SW 1271 (cell line): ENCODE measurements at regions not wholly inside any gene's neighbourhood (a gene's known extent, or its start where the extent isn't known, plus 50 kb on each side); places are given as distances from the start of the nearest gene placed in this dataset.

ENCODE experiments used
- DNase-seq, 2 experiments: peaks; one replicate each; lab custom pipeline; 2025; lab: John Stamatoyannopoulos, UW

GRCh38 chr14:97267509-97267908 lies 470.3 kb downstream of the VRK1 start:
- no peak for DNase-seq

DNA sequence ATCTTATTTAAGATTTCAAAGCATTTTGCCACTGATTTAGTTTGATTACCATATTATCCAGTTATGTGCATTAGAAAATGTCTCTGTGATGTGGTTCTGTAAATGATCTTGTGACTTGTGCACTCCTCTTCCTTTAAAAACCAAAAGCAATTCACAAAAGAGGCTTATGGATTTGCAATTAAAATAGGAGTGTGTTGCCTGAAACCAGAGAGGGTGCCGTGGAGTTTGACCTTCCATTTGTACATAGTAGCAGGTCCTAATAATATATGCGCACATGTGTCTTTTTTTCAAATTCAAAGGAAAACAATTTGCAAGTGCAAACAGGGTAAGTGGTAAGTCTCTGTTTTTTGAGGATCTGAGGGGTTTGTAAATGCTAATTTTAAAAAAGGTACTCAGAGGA lies 470.9 kb downstream of the VRK1 start:
- no peak for DNase-seq

DNA sequence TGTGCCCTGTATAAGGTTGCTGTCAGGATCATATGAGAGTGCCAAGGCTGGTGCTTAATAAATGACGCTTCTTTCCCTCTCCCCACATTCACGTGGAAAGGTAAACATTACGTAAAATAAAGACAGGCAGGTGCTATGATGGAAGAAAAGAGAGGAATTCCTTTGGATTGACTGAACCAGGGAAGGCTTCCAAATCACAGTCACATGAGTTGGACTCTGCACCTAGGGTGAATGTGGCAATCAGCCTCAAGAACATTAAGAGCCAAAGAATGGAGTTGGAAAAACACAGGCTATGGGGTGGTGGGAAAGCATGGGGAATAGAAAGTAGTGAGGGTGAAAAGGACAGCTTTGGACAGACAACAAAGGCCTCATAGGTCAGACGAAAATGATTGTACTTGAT lies 473.1 kb downstream of the VRK1 start:
- no peak for DNase-seq

DNA sequence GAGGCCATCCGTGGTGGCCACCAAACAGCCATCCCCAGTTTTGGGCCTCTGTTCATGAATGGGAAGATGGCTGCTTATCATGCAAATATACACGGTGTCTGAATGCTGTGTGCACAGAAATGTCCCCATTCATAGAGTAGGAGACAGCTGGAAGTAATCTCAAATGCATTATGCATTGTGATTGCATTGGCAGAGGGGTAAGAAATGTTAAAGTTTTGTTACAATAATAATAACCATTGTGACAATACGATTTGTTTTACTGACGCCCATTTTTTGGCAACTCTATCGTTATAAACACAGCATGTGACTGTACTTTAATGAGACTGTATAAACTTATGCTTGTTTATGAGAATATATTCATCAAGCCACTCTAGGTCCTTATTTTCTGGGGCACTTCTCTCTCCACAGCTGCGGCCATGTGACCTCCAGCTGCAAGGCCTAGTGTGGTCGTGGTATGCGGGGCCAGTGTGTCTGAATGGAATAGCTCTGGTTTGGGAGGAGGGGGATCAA lies 474.3 kb downstream of the VRK1 start:
- DNase-seq = no peak

- no peak for DNase-seq
These were observed 476.4 kb downstream of the VRK1 start for GRCh38 chr14:97273540-97273939.

GRCh38 chr14:97274626-97275025 lies 477.4 kb downstream of the VRK1 start:
- no peak for DNase-seq

DNA sequence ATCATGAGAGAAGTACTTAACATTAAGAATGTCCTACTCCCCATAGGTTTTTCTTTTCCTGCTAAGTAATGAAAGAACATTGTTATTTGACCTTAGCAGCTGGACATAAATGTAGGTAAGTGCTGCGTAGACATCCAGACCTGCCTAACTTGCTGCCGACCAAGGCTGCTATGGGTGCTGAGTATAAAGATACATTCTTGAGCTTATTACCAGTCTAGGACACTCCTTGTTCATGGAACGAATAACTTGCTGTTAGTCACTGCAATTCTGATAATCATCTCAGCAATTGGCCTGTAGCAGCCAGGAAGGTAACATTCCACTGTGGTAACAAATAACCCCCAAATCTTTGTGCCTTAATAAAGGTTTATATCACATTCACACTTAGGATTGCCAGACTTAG lies 478.1 kb downstream of the VRK1 start:
- DNase-seq = no peak

DNA sequence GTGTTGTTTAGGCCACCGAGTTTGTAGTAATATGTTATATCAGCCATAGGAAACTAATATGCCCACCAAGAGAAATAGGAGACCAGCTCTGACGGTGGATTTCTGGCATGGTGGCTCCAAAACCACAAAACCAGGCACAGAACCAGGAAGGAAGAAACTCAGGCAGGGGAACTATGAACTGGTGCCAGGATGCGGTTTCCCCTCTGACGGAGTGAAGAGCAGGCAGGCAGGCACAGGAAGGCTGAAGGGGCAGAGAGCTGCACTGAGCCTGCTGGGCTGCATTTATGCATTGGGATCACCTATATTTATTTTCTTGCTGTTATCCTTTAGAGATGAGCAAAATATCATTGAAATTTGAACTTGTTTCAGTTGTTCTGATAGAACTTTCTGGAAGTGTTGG lies 479.4 kb downstream of the VRK1 start:
- DNase-seq = no peak

DNA sequence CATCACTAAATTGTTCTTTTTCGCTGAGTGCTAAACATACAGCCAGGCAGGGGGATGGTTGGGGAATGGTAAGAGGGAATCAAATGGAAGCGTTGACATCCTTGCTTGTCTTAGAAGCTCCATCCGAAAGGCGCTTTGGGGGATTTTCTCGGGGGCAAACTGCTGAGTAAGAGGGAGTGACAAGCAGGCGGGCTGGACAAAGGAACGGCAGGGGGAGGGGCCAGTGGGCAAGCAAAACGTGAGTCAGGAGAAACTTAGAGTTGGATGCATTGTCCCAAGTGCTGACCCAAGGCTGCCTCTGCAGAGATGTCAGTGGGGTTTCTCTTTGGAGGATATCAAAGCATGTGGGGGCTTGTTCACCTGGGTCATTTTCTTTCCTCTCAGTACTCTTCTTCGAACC lies 480.5 kb downstream of the VRK1 start:
- DNase-seq = no peak

DNA sequence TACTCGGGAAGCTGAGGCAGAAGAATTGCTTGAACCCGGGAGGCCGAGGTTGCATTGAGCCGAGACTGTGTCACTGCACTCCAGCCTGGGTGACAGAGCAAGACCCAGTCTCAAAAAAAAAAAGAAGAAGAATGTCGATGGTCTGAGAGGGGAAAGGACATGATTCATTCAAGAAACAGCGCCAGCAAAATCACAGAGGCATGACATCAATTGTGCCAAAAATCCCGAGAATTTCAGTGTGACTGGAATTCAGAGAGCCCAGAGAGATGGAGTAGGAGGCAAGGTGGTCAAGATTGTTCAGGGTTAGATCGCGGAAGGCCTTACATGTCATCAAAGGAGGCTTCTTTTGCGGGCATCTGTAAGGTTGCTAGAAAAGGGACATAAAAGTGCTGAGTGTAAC lies 483.3 kb downstream of the VRK1 start:
- peak in 1 of 2 experiments; percentile 7 for DNase-seq

DNA sequence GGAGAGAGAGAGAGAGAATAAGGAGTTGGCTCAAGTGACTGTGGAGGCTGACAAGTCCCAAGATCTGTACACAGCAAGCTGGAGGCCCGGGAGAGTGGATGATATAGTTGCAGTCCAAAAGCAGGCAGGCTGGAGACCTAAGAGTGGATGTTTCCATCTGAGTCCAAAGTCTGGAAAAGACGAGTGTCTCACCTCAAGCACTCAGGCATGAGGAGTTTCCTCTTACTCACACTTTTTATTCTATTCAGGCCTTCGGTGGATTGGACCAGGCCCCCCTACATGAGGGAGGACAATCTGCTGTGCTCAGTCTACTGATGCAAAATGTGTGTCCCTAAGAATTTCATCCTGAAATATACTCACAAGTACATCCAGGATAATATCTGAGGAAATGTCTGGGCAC lies 484.6 kb downstream of the VRK1 start:
- no peak for DNase-seq

GRCh38 chr14:97282210-97283004 lies 485.2 kb downstream of the VRK1 start:
- DNase-seq = no peak

DNA sequence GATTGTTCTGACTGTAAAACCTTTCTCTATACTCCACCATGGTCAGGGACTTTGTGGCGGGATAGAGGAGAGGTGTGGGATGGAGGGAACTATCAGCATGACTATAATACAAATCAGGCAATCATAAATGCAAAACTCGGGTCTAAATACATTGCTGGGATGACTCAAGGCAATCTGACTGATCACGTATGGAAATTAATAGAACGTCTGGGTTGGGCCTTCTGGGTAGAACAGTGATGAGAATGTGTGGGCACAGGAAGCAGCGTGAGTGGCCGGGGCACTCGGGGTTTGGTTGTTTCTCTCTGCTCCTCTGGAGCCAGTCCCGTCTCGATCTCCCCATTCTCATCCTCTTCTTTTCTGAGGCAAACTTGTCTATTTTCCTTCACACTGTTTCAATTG lies 485.8 kb downstream of the VRK1 start:
- DNase-seq = no peak

DNA sequence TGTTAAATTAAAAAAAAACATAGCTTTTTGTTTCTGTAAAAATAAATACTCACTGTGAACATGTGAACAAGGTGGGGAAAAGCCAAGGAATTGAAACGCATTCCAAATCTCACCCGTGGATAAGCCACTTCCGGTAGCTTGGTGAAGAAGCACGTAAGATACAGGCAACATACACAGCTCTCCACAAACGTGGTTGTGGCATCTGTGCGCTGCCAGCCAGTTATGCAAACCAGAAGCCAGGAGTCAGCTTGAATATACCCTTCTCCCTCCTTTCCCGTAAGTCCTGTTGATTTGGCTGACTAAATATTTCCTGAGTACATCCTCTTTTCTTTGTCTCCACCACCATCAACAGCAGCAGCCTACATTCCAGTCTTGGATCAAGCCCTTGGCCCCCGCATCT lies 486.2 kb downstream of the VRK1 start:
- DNase-seq = no peak

DNA sequence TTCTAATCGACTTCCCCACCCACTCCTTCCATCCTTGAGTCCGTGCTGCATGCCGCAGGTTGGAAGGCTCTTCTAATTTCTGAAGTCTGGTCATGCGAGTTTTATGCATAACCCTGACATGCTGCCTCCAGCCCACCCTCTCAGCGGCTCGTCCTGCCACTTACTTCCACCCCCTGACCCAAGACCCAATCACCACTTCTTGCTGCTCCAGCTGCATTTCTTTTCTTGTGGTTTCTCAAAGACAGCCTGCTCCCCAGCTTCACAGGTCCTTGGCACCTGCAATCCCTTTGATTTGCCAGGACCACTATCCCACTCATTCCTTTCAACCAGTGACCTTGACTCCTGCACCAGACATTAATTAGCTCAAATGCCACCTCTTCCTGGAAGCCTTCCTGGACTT lies 486.7 kb downstream of the VRK1 start:
- DNase-seq = no peak

- no peak for DNase-seq
These were observed 490.8 kb downstream of the VRK1 start for GRCh38 chr14:97287956-97288355.

- DNase-seq = no peak
These were observed 492.9 kb downstream of the VRK1 start for GRCh38 chr14:97290065-97290464.

- DNase-seq = no peak
These were observed 493.8 kb downstream of the VRK1 start for GRCh38 chr14:97290977-97291376.

GRCh38 chr14:97293659-97294058 lies 496.5 kb downstream of the VRK1 start:
- DNase-seq = no peak

DNA sequence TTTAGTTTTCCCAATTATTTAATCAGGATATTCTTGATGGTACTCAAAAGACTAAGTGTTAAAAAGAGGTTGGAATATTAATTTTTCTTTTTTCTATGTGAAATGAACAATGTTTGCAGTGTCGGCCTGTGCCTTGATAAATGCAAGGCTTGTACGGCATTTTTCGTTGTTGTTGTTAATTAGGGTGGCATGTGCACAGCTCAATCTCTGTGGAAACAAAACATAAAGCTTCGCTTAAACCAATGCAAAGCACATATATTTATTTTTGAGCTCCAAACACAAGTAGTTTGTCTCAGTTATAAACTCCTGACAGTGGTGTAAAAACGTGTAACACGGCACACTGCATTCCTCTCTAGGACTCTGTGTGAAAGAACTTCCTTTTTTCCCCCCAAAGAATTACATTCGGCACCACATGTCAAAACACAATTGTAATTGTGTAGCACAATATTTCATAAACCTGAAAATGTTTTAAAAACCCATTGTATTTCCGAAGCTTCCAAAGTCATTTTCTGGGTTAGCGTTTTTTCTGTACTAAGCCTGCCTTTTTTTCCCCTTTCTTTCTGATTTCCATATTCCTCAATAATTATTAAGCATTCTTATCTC lies 498.0 kb downstream of the VRK1 start:
- DNase-seq = no peak

DNA sequence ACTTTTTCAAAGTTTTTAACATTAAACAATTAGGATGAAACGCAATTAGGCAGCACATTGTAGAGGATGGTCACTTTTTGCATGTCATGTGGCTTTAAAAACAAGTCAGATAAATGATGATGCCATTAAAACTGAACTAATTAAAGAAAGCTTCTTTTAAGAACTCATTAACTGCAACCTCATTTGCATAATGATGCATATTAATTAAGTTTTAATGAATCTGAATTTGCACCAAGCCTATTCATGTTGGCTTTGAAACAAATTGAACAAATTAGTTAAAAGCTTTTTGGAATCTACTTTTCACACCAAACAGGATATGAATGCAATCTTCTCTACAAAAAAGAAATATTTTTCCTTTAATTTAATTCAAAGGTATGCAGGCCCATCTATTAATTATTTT lies 499.0 kb downstream of the VRK1 start:
- no peak for DNase-seq

GRCh38 chr14:97297100-97297499 lies 499.9 kb downstream of the VRK1 start:
- DNase-seq = no peak

GRCh38 chr14:97298331-97298730 lies 501.1 kb downstream of the VRK1 start:
- DNase-seq = no peak

DNA sequence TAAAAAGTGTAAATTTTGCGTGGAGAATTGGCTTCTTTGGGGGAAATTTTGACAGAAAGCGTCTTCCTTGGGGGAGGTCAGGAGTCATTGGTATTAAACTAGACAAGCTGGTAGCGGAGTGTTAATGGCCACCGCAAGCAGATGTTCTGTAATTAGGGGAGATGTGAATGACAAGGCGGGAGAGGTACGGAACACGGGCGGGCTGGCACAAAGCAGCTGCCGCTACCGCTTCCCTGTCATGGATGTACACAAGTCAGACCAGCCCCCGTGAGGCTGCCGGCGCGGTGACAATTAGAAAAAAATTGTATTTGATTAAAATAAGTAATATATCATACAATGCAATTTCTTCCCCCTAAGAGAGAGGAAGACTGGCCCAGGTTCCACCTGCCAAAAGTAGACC lies 501.6 kb downstream of the VRK1 start:
- no peak for DNase-seq
